Eye (tissue), 1 donor: ENCODE measurements at regions not wholly inside any gene's neighbourhood (a gene's known extent, or its start where the extent isn't known, plus 50 kb on each side); places are given as distances from the start of the nearest gene placed in this dataset.
A peak's percentile ranks its signal among the peaks of the same experiment; 100 is the strongest.

Source experiments
- DNase-seq: peaks from one replicate; pipeline ENCODE4 v3.0.0-alpha.2; 2015

DNA sequence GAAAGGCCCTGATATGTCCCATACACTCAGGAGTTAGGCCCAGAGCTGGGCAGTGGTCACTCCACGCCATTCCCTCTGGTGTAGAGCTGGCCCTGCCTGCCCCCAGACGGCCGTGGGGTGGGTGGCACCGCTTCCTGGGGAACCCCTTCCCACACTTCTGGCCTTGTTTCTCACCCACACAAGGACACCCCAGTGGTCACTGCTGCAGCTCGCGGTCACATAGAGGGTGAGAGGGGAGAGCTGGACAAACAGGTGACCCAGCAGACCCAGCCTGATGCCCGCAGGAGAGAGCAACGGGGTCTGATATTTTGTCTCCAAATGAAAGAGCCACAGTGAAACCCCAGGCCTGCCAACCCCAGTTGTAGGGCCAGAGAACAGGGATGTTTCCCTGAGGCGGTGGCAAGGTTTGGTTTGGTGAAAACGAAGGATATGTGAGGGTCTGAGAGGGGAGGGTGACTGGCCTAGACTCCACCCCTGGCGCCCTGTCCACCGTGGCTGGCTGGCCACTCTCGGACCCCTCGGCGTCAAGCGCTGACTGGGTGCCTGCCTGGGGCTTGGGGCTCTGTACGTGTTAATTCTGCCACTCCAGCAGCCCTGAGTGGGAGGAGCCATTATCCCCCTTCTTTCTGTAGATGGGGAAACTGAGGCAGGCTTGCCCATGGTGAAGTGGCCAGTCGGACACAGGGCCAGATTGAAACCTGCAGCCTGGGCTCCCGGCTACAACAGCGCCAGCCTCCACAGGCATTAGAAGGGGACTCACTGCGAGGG is 71.0 kb upstream of the PPARA start:
- no peak for DNase-seq

GRCh38 chr22:46079861-46080821 is 70.2 kb upstream of the PPARA start:
- DNase-seq: no peak

DNA sequence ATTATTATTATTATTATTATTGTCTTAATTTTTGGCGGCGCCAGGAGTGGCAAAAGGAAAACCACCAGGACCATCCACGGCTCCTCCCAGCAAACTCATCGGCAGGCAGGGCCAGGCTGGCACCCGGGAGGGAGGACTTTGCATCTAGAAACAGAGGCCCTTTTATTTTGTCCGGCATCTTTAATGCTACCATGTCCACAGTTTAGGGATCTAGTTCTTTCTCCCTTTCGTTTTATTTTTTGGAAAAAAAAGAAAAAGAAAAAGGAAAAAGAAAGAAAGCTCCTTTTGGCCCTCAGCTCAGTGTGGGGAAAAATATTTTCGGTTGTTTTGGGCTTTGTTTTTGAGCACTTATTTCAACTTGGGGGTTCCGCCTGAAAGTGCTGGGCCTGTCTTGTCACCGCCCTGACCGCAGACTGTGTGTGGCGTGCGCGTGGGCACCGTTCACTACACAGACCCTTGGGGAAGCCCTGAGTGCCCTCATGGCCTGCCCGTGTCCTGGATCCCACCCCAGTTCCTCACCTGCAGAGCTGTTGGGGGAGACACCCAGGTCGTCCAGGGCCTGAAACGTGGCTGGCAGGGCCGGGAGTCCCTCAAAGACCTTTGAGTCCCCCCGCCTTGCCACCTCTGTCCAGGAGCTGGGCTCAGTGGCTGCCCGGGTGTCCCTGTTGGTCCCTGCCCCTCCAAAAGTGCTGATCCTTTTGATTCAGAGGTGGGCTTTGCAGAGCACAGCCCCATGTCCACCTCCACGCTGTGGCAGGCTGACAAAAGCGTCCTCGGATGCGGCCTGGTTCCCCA is 69.1 kb upstream of the PPARA start:
- no peak for DNase-seq

DNA sequence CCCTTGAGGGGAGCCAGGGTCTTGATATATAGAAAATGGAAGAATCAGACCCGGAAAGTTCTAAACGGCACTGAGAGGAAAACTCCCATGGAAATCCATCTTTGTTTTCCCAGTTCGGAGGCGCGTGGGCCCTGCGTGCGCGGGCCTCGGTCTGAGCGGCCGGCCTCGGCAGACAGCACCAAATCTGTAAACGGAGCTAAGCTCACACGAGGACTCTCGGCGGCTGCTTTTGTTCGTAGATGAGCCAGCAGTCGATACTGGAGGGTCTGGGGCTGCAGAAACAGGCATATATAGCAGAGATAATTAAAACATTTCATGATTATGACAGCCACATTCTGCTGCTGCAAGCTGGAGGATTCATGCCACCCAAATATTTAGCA is 68.5 kb upstream of the PPARA start:
- no peak for DNase-seq

DNA sequence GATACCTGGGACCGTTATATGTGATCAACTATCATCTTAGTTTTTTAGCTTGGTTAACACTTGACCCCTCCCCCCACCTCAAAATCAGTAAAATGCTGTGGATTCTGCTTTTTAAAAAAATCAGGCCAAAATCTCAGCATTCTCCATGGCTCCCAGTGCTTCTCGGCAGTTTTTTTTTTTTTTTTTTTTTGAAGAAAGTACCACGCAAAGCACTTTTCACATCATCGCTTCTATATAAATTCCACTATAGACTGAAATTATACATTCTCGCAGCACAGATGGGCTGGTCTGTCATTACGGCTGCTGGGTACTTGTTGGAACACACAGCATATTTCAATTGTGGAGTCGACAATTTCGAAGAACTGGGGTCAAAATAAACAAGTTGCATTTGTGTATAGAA is 67.7 kb upstream of the PPARA start:
- no peak for DNase-seq

DNA sequence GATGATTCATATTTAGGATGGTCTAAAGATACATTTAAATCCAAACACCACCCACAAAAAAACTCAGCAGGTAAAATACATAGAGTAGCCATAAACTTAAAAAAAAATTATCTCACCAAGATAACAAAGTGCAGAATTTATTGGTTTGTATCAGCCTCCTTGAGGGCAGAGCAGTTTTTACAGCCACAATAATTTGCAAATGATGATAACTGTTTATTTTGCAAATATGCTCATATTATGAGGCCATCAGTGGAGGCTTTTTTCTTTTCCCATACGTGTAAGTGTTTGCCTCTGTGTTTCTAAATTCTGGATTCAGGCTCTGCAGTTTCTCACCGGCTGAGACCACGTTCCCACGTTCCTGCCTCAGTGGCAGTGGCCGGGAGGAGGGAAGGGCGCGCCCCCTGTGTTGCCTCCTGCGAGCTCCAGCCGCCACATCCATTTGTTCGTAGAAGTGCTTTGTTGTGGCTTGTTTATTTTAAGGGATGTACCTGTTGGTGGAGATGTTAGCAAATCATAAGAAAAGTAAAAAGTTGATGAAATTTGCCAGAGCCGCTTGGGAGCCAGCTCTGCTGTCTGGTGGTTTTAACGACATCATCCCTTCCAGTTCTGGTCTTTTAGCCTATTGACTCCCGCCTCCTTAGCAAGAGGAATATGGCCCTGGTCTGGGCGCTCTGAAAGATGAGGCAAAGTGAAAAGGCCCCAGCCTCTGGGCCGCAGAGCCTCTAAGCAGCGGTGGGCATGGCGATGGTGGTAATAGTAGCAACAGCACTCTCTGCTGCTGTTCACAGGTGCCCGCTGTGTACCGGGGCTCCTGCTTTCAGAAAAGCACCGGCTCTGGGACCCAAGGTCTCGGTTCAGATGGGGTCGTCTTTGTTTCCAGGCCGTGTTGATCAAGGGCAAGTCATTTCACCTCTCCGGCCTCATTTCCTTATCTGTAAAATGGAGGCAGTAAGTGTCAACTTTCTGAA is 66.7 kb upstream of the PPARA start:
- no peak for DNase-seq

- DNase-seq: no peak
Observed at GRCh38 chr22:46084376-46084775, 66.0 kb upstream of the PPARA start.

DNA sequence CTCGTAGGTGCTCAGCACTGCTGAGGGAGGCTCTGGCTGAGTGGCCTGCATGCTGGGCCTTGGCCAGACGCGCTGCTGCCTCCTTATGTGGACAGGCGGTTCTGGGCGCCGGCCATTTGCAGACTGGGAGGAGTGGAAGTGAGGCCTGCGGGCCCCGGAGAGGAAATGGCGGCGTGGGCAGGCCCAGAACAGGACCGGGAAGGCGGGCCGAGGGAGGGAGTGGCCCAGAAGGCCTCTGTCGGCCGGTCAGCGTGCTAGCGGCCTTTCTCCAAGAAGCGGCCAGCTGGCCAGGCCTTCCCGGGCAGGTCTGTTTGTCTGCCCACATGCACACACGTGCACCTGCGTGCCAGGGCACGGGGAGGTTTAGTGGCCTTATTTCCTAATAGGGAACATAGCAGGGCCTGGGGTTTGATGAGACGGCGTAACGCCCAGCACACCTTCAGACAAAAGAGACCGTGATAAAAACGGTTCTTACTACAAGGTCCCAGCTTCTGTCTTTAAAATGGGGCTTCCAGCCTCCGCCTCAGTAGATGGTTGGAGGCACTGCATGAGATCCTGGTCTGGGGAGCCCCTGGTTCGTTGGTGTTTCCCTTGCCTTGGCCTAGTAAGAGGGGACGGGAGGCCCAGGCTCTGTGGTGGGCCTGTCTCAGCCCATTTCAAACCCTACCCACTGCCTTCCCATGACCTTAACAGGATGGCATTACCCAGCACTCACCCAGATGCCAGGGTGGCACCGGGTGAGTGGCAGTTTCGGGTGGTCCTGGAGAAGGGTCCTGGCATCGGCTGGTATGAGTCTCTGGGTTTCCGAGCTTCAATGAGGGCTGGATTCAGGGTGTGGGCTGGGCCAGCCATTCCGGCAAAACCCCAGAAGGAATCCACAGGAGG is 65.1 kb upstream of the PPARA start:
- DNase-seq: no peak

DNA sequence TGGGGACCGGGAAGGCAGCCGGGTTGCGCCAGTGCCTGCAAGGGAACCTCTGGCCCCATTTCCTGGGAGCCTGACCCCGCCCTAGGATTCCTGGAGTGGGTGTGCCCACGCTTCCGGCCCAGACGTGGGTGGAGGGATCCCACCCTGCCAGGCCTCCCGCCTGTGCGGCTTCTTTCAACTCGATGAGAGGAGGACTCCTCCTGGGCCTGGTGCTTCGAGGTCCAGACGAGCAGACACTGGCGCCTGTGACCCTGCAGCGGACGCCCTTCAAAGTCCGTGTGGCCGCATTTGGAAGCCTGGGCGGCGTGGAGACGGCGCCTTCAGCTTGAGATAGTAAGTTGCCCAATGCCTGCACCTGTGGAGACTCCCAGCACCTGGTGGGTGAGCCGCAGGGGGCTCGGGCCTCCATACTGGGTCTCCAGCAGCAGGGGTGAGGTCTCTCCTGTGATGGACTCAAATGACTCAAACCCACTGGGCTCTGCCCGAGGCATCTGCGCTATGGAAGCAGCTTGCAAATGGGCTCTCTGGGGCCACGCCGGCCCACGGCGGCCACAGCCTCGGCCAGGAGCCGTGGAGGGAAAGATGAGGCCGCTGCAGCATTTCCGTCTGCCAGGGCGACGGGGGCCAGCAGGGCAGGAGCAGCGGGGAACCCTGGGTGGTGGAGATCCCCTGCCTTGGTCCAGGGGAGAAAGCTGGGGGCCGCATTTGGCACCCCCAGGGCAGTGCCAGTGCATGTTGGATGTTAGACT is 64.3 kb upstream of the PPARA start:
- no peak for DNase-seq

GRCh38 chr22:46086577-46087335 is 63.6 kb upstream of the PPARA start:
- no peak for DNase-seq

DNA sequence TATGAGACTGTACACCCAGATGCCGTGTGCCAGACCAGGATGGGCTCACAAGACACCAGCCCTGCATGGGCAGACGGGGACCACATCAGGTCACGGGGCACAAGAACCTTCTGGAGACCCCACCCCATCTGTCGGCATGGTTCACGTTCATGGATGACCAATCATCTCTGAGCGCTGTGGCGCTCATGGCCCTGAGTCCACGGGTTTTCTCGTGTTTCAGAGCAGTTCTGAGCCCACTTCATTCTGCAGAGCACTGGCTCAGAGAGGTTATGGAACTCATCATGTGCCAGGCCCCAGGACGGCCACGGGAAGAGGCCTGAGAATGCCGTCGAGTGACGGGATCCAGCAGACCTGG is 63.0 kb upstream of the PPARA start:
- DNase-seq: no peak

DNA sequence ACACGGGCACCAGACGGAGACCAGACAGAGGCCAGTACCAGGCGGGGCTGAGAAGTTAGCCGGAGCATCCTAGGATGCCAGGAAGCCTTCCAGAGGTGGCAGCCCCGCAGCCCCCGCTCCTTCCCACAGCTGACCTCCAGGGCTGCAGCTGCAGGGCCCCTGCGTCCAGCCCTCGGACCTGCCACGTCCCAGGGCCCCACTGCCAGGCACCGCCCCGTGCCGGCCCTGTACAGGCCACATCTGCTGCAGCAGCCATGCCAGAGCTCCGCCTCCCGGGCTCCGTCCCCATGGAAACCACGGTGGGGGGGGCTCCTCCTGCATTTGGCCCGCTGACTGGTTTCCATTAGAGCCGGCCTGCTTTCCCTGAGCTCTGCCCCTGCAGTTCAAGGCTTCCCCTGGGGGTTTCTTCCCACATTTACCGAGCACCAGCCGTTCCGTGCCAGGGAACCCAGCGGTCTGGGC is 62.5 kb upstream of the PPARA start:
- peak; percentile 90 for DNase-seq

DNA sequence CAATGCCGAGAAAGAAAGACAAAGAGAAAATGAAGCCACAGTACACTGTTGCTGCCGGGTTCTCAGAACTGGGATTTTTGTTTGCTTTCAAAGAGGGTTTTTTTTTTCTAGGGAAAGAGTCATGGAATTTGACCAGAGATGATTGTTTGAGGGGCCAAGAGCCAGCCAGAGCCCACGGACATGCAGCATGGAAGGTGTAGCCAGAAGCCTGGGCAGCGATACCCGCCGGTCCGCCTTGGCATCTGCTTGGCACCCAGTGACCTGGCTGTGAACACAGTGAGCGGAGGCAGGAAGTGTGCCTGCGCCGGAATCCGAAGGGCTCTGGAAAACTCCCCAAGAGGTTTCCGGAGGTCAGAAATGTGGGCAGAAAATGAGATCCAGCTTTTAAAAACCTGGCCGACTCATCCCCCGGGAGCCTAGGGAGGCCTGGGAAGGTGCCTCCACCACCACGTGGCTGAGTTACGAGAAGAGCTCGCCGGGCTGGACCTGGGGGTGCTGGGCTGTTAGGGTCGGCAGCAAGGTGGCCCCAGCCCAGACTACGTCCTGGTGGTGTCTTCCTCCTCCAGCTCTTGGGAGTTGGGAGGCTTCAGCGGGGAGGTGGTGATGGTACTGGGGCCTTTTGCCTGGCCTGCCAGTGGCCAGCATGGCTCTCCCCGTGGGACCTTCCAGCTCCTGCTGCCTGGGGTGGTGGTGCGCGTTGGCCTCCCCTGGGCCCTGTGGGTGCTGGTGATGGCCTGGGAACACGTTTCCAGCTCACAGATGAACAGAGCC is 61.6 kb upstream of the PPARA start:
- DNase-seq: no peak

DNA sequence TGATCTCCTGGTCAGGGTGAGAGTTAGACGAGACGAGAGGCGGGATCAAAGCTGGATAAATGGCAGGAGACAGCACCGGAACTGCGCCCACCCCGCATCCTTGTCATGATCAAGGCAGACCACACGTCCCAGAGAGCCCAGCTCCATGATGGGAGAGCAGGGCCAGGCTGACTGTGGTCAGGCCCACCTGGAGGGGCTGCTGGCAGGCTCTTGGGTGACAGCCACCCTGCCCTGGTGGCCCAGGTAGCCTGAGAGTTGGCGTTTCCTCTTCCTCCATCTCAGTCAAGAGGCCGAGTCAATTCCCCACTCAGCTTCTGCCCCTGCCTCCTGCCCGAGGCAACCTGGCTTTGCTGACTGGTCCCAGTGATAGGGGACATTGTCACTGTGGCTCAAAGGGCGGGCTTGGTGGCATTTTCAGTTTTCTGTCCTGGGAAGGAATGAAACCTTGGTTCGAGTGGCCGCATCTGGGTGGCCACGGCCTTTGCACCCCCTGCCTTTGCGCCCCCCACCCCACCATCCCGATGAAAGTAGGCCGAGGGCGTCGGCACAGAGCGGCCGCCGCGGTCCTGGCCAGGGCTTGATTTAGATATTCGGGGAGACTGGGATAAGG is 60.8 kb upstream of the PPARA start:
- no peak for DNase-seq

DNA sequence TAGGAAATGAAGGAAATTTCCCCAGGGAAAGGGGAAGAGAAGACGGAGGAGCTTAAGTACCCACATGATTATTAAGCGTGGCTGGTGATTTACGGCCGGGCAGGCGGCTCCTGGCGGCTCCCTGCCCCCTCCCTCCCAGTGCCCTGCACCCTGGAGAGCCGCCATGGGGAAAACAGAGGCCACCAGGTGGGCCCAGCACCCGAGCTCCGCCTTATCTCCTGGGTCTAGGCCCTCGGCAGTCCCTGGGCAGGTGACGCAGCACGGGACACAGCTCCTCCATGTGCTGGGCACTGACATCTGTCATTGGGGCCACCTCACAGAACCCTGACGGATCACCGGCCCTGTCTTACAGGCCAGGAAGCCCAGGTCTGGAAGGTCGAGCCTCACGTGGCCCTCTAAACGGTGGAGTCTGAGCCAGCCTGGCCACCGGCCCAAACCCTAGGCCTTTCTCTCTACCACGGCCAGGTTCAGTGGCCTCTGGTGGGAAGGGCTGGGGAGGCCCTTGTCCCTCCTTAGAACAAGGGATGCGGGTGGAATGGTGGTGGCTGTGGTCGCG is 60.2 kb upstream of the PPARA start:
- DNase-seq: no peak

- no peak for DNase-seq
Observed at GRCh38 chr22:46090631-46091201, 59.6 kb upstream of the PPARA start.

- DNase-seq: no peak
Observed at GRCh38 chr22:46091277-46091977, 58.9 kb upstream of the PPARA start.
